ENCODE measurements at regions not wholly inside any gene's neighbourhood (a gene's known extent, or its start where the extent isn't known, plus 50 kb on each side); places are given as distances from the start of the nearest gene placed in this dataset.

- no peak for TF ChIP-seq POLR2A (IDR thresholded peaks at IDR 0.05; ENCODE audit: borderline replicate concordance, extremely low read depth, insufficient read depth, insufficient read length)
- no peak for TF ChIP-seq CTCF (IDR thresholded peaks at IDR 0.05 in 2 of 3, conservative IDR thresholded peaks at IDR 0.05 in 1 of 3; ENCODE audit: borderline replicate concordance in 1 of 3, insufficient read depth in 1 of 3, low read depth in 2 of 3, low read length in 2 of 3)
- TF ChIP-seq YY1 (IDR thresholded peaks at IDR 0.05; ENCODE audit: extremely low read depth, insufficient replicate concordance, low read depth, low read length): no peak
- TF ChIP-seq ATF3 (IDR thresholded peaks at IDR 0.05): no peak
- no peak for TF ChIP-seq SIN3A (IDR thresholded peaks at IDR 0.05; ENCODE audit: low read depth)
- no peak for TF ChIP-seq EZH2 (IDR thresholded peaks at IDR 0.05)
- TF ChIP-seq ZFX (IDR thresholded peaks at IDR 0.05): no peak
- no peak for TF ChIP-seq JUND (IDR thresholded peaks at IDR 0.05)
- no peak for TF ChIP-seq ZNF274 (IDR thresholded peaks at IDR 0.05; ENCODE audit: low read depth, low read length)
- TF ChIP-seq REST (IDR thresholded peaks at IDR 0.05; ENCODE audit: low read depth): no peak
- no peak for TF ChIP-seq EZH2phosphoT487 (IDR thresholded peaks at IDR 0.05; ENCODE audit: borderline replicate concordance)
- TF ChIP-seq EGR1 (IDR thresholded peaks at IDR 0.05; ENCODE audit: low read depth): no peak
- TF ChIP-seq SP1 (IDR thresholded peaks at IDR 0.05; ENCODE audit: low read depth): no peak
- no peak for TF ChIP-seq TCF7L2 (IDR thresholded peaks at IDR 0.05; ENCODE audit: borderline replicate concordance, extremely low read depth, insufficient read depth, insufficient read length)
These were observed 359.8 kb downstream of the ATP23 start for GRCh38 chr12:58301038-58301729.
